ENCODE measurements at regions not wholly inside any gene's neighbourhood (a gene's known extent, or its start where the extent isn't known, plus 50 kb on each side); places are given as distances from the start of the nearest gene placed in this dataset.
"Not testable (repeated sequence)": the region's sequence is repeated elsewhere in the genome, so short reads cannot be mapped to it uniquely, and the experiment has no call there.

DNA sequence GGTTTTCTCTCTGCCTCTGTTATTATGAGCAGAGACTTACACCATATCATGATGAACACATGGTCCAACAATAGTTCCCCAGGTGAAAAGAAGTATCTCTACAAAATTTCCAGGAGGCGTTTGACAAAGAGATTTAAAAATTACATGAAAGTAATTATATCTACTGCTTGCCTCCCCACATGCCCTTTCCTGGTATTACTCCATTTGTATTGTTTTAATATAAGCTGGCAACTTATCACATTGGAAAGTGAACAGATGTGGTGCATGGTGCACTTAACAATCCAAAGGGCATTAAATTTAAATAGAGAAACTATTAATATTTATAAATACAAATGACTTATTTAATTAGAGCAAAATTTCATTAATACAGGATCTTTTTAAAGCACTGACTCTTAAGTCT is 638.2 kb downstream of the ANKRD7 start:
- TF ChIP-seq EZH2phosphoT487 (IDR thresholded peaks at IDR 0.05; ENCODE audit: borderline replicate concordance) (no peak), CTCF (conservative IDR thresholded peaks at IDR 0.05; ENCODE audit: low read length) (no peak)
- Histone ChIP-seq H3K4me3 (ENCODE audit: low read length, poor library complexity, severe bottlenecking) (no peak overlapping the region), H3K27me3 (ENCODE audit: insufficient read depth, low read length, poor library complexity, severe bottlenecking) (no peaks in the 10 kb centered on the region), H2AFZ (ENCODE audit: low read length) (no peak overlapping the region), H3K9me3 (ENCODE audit: insufficient read depth, low read depth, low read length) (no peaks in the 10 kb centered on the region), H3K4me1 (ENCODE audit: insufficient read depth, low read length, poor library complexity, severe bottlenecking) (no peaks in the 10 kb centered on the region), H3K36me3 (ENCODE audit: insufficient read depth, low read length) (no peaks in the 10 kb centered on the region), H3F3A (ENCODE audit: low read depth) (no peaks in the 10 kb centered on the region), H3K9me2 (replicated peaks; ENCODE audit: low read depth, low read length) (no peaks in the 10 kb centered on the region), H4K20me1 (ENCODE audit: insufficient read depth, low read length, poor library complexity, severe bottlenecking) (no peaks in the 10 kb centered on the region), H3K79me2 (ENCODE audit: insufficient read depth, low read length) (no peaks in the 10 kb centered on the region), H3K4me2 (ENCODE audit: low read depth, low read length, poor library complexity, severe bottlenecking) (no peak overlapping the region), H3K9ac (ENCODE audit: low read depth, low read length, poor library complexity, severe bottlenecking) (no peak overlapping the region)

DNA sequence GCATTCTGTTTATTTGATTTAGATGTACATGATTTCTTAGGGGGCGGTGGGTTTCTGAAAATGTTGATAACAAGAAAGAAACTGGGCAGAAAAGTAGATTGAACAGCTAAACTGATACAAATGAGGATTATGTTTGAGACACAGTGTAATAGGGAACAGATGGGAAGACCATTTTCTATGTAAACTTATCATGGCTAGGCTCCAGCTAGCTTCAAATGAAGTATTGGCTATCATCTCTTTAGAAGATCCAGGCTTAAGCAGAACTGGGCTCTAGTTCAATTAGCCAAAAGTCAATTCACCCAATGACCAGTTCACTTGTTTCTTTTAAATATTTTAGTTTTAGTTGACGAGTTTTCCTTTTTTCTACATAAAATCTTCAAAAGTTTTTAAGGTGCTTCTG is 639.5 kb downstream of the ANKRD7 start:
- Histone ChIP-seq H4K20me1 (ENCODE audit: insufficient read depth, low read length, poor library complexity, severe bottlenecking) (no peaks in the 10 kb centered on the region), H3K27me3 (ENCODE audit: insufficient read depth, low read length, poor library complexity, severe bottlenecking) (no peaks in the 10 kb centered on the region), H3K79me2 (ENCODE audit: insufficient read depth, low read length) (no peaks in the 10 kb centered on the region), H3F3A (ENCODE audit: low read depth) (no peaks in the 10 kb centered on the region), H3K4me2 (ENCODE audit: low read depth, low read length, poor library complexity, severe bottlenecking) (no peak overlapping the region), H3K4me1 (ENCODE audit: insufficient read depth, low read length, poor library complexity, severe bottlenecking) (peaks cover 2% of the 10 kb centered on the region), H3K9ac (ENCODE audit: low read depth, low read length, poor library complexity, severe bottlenecking) (no peak overlapping the region), H3K4me3 (ENCODE audit: low read length, poor library complexity, severe bottlenecking) (no peak overlapping the region), H3K9me3 (ENCODE audit: insufficient read depth, low read depth, low read length) (no peaks in the 10 kb centered on the region), H2AFZ (ENCODE audit: low read length) (no peak overlapping the region), H3K36me3 (ENCODE audit: insufficient read depth, low read length) (no peaks in the 10 kb centered on the region), H3K9me2 (replicated peaks; ENCODE audit: low read depth, low read length) (no peaks in the 10 kb centered on the region)
- TF ChIP-seq CTCF (conservative IDR thresholded peaks at IDR 0.05; ENCODE audit: low read length) (no peak), EZH2phosphoT487 (IDR thresholded peaks at IDR 0.05; ENCODE audit: borderline replicate concordance) (no peak)

- H3K79me2 ChIP-seq (ENCODE audit: insufficient read depth, low read length), result no peaks in the 10 kb centered on the region
- H3K4me1 ChIP-seq (ENCODE audit: insufficient read depth, low read length, poor library complexity, severe bottlenecking), result peaks cover 3% of the 10 kb centered on the region
- no peaks in the 10 kb centered on the region for H3K27me3 ChIP-seq (ENCODE audit: insufficient read depth, low read length, poor library complexity, severe bottlenecking)
- H4K20me1 ChIP-seq (ENCODE audit: insufficient read depth, low read length, poor library complexity, severe bottlenecking), result no peaks in the 10 kb centered on the region
- H3K9me2 ChIP-seq (replicated peaks; ENCODE audit: low read depth, low read length), result no peaks in the 10 kb centered on the region
- H3K4me2 ChIP-seq (ENCODE audit: low read depth, low read length, poor library complexity, severe bottlenecking), result no peak overlapping the region
- H3K4me3 ChIP-seq (ENCODE audit: low read length, poor library complexity, severe bottlenecking), result no peak overlapping the region
- H3F3A ChIP-seq (ENCODE audit: low read depth), result no peaks in the 10 kb centered on the region
- H3K9me3 ChIP-seq (ENCODE audit: insufficient read depth, low read depth, low read length), result no peaks in the 10 kb centered on the region
- H3K9ac ChIP-seq (ENCODE audit: low read depth, low read length, poor library complexity, severe bottlenecking), result no peak overlapping the region
- TF ChIP-seq EZH2phosphoT487 (IDR thresholded peaks at IDR 0.05; ENCODE audit: borderline replicate concordance) (no peak), CTCF (conservative IDR thresholded peaks at IDR 0.05; ENCODE audit: low read length) (no peak)
- no peaks in the 10 kb centered on the region for H3K36me3 ChIP-seq (ENCODE audit: insufficient read depth, low read length)
- H2AFZ ChIP-seq (ENCODE audit: low read length), result peak overlapping the region; percentile 33; the same call in 1 of the 2 replicates
Measured at GRCh38 chr7:118867860-118868259, 643.4 kb downstream of the ANKRD7 start.

GRCh38 chr7:118869141-118869540 is 644.6 kb downstream of the ANKRD7 start:
- not testable (repeated sequence) for H3K79me2 ChIP-seq (ENCODE audit: insufficient read depth, low read length); H3K36me3 ChIP-seq (ENCODE audit: insufficient read depth, low read length); H3K9me3 ChIP-seq (ENCODE audit: insufficient read depth, low read depth, low read length); H3K9ac ChIP-seq (ENCODE audit: low read depth, low read length, poor library complexity, severe bottlenecking); H3K27me3 ChIP-seq (ENCODE audit: insufficient read depth, low read length, poor library complexity, severe bottlenecking); H4K20me1 ChIP-seq (ENCODE audit: insufficient read depth, low read length, poor library complexity, severe bottlenecking); H3K4me3 ChIP-seq (ENCODE audit: low read length, poor library complexity, severe bottlenecking); H3K9me2 ChIP-seq (replicated peaks; ENCODE audit: low read depth, low read length); H3K4me1 ChIP-seq (ENCODE audit: insufficient read depth, low read length, poor library complexity, severe bottlenecking); H3F3A ChIP-seq (ENCODE audit: low read depth)
- Histone ChIP-seq H2AFZ (ENCODE audit: low read length) (peak overlapping the region; percentile 23; the same call in 1 of the 2 replicates), H3K4me2 (ENCODE audit: low read depth, low read length, poor library complexity, severe bottlenecking) (peak overlapping the region; percentile 3)

Data from Loucy (cell line).